Effector CD4-positive, alpha-beta T cell (primary cell): ENCODE measurements at regions not wholly inside any gene's neighbourhood (a gene's known extent, or its start where the extent isn't known, plus 50 kb on each side); places are given as distances from the start of the nearest gene placed in this dataset.

Source experiments
- DNase-seq: peaks from one replicate; pipeline ENCODE4 v3.0.0-alpha.2; 2020

DNA sequence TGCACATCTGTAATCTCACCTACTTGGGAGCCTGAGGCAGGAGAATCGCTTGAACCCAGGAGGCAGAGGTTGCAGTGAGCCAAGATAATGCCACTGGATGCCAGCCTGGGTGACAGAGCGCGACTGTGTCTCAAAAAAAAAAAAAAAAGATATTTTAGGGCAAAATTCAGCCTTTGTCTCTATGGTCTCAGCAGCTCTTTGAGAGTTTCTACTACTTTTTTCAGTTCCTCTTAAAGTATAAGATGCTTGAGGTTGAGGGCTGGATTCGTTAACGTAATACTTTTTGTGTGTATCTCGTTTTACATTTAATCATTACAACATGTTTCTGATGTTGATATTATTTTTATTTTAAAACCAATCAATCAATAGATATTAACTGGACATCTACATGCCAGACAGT is 381.2 kb upstream of the TBL1XR1 start:
- no peak for DNase-seq

DNA sequence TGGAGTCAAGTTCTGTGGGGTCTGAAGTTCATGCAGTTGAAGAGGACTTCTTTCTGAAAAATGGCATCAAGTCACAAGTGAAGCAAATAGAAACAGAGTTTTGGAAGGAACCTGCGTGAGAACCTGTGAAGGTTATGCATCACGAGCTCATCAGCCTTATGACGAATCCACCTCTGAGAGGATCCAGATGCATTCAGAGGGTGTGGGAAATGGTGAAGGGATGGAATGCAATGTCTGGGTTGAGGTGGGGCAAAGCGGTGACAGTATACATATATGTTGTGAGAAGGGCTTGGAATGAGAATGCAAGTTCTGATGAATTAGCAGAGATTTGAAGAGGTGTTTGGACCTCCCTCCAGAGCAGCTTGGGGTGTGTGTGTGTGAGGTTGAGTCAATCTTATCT is 382.1 kb upstream of the TBL1XR1 start:
- DNase-seq, result no peak

DNA sequence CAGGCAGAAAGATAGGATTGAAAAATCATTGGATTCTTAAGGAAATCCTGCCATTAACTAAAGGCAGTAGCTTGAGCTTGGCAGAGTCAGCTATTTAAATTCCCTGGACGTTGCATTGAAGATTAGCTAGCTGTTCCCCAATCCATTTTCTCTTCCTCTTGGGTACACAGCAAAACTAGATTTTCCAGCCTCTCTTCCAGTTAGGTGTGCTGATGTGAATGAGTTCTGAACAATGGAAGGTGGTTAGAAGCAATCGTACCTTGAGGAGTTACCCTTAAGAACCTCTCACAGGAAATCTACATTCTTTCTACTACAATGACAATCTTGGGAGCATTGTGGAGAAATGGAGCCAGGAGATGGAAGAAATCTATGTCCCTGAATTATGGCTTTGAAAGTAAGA is 383.2 kb upstream of the TBL1XR1 start:
- DNase-seq, result no peak

DNA sequence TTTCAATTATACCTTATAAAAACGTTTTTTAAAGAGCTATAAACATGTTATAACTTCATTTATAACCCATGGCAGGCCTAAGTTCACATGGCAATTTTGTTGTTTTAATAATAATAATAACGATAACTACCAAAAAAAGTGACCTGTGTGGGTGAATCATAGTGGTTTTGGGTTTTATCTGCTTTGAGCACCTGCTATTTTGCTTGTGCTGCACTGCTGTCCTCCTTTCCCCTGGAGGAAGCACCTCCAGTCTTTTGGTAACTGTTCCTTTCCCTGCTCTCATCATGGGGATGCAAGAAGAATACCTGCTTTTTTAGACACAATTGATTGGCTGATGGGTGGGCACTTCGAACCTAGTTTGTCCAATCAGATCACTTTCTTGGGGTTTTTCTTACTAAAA is 388.0 kb upstream of the TBL1XR1 start:
- DNase-seq, result no peak

DNA sequence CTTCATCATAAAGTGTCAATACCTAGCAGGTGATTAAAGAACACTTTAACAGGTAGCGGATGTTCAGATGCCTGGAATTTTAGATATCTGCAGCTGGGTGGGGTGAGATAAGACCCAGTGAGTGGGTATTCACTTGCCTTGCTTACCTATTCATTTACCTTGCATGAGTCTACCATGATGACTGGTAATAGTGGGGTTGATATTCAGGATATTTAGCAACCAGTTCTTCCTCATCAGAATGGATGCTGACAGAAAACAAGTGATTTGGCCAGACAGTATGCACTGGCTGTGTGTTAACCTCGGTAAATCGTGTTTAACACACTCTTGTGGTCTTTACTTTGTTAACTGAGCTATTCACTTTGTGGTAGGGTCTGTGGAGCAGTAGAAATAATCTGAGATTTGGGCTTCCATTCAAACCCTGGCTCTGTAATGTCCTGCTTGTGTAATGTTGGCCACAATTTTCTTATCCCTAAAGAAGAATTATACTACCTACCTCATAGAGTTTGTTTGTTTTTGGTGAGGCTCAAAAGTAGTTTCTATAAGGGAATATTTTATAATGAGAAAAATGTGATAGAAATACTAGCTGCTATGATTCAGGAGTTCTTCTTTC is 391.9 kb upstream of the TBL1XR1 start:
- DNase-seq, result no peak

DNA sequence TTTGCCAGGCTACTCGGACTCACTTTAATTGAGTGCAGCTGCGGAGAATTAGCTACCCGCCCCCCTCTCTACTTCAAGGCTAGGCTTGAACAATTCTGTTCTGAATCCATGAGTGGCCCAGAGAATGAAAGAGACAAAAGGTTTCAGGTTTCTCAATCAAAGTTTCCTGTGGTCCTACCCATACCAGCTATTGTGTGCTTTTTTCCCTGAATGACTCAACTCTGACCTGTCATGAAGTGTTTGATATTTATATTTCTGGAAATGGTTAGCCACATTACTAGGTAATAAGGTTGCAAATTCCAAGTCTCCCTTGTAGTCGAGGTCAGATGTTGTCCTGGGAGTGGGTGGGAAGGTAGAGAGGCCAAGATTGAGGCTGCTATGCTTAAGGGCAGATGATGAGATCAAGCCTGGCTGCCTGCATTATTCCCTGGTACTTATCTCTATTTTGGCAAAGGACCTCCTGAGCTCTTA is 392.7 kb upstream of the TBL1XR1 start:
- DNase-seq, result no peak

DNA sequence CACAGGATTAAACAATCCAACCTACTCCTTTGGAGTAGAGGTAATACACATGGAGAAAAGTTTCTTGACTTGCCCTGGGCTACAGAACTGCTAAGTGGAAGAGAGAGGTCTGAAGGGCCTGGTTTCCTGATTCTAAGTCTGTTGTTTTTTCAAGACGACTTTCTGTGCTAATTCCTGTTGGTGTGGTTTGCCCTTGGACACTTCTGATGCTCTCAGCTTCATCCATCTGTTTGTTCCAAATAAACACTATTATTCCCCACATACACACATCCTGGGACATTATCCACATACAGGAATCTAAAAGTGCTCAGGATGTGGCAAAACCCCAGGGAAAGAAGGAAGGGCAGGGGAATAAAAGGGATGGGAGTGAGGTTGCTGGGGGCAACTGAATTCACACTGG is 393.5 kb upstream of the TBL1XR1 start:
- no peak for DNase-seq

DNA sequence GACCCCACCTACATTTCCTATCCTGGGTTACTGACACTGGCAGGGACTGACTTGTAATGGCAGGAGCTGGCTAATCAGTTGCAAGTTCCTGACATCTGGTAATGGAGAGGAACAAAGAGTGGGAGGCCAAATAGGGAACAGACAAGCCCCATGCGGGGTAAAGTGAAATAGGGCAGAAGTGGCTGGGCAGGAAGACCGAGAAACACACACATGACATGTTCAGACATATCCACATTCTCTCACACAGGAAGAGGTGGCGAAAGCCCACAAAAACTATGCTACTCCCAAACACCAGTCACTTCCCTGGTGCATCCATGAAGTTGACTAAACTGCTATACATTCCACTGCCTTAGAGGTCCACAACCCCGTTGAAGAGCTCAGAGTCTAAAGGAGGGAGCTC is 394.1 kb upstream of the TBL1XR1 start:
- no peak for DNase-seq

DNA sequence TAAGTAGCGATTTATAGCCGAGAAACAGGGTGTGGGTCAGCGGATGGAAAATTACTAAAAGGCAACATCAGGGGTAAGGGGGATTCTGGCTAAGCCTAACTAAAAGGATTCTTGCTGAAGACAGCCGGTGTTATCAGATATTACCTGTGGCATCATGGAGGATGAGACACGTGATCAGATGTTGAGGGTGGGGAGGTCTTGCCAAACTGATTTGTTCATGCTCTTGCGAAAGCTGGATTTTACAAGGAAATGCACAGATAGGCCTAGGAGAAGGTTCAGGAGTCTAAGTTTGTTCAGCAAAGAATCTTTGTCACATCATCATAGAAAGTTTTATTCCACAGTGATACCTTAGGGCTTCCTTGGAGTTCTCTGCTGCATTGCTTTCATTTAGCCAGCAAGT is 396.8 kb upstream of the TBL1XR1 start:
- no peak for DNase-seq

DNA sequence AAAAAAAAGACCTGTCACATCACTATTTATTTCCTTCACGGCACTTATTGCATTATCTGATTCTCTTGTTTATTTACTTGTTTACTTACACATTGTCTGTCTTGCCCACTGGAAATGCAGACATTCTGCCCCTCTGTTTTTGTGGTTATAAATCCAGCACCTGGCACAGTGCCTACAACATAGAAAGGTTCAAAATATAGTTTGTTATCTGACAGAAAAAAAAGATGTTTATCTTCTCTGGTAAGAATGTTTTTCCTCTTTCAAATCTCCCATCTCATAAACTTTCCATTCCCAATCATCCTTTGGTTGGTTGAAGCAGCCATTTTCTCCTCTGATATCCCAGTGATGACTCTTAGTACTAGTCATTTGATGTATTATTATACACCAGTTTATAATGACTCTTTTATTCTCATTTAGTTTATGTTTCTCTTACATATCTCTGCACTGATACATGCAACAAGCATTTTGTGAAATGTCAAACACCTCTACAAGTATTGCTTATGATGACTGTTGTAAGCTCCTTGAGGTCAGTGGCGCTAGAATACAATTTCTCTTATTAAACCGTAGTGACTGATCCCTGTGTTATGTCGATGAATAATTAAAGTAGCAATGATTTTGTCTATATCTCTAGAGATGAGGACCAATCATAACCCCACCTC is 398.4 kb upstream of the TBL1XR1 start:
- no peak for DNase-seq

DNA sequence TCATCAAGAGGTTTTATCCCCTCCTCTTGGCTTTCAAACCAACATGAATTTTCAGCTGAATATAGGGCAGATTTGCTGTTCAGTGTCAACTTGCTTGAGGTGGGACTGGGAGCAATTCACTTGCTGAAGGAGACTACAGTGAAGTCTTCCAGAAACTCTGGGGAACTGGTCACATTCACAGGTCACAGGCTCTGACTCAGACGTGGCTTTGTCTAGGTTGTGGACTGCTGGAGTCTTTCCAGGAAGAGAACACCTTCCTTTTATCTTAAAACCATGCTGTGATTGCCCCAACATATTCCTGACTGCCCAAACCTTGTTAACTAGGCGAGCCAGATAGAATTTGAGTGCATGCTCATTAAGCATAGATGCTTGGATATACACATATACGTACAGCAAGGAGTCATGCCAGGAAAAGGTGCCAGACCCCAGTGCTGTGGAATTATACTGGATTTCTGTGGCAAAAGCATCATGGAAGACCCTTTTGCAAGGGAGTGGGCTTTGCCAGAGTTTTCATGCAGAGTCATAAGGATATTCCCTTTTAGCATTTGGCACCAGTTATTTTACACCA is 399.1 kb upstream of the TBL1XR1 start:
- DNase-seq, result no peak

DNA sequence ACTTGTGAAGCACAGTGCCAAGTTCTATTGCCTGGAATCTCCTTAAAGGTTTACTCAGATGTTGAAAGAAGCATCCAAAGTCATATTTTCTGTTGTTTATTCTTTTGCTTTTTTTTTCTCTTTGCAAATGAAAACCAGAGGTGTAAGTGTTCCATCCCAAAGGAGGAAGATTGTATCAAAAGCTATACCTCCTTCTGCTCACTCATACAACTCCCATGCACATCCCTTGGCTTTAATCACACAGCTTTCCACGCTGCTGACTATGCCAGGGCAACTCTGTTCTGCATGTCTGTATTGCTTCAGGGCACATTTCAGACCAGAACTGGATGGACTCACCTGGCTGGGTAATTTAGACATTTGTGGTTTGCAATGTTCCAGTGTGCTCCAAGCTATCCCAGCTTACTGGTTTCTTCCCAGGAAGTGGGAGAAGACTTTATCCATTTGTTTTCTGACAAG is 399.6 kb upstream of the TBL1XR1 start:
- DNase-seq, result no peak

DNA sequence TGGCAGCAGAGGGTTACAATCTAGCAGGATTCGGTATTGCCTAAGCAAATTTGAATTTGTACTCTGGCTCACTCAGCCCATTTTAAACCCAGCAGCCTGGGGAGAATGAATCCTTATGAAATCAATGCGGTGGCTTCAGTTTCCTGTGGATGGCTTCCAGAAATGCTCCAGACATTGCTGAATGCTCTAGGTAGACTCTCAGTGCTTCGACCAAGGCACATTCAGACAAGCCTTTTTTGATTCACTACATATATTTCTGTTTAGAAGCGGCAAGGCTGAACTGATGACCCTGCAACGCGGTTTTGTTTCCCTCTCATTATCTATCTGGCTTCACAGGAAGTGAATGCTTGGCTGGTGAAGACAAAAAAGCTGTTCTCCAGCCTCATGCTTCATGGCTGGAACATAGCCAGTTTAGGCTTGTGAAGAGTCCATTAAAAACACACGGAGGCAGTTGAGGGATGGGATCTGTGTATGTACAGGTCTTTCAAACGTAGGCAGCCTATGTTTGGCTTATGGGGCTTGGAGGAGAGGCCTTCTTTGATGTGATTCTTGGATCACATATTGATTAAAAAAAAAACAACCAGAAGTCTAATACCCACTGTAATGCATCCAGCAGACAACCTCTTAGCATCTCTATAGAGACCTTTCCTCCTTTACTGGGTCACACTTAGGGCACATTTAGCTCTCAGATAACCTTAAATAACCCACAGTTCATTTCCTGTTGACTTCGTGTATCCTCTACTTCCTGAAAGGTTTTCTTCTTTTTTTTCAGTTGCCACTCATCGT is 400.2 kb upstream of the TBL1XR1 start:
- DNase-seq, result no peak

DNA sequence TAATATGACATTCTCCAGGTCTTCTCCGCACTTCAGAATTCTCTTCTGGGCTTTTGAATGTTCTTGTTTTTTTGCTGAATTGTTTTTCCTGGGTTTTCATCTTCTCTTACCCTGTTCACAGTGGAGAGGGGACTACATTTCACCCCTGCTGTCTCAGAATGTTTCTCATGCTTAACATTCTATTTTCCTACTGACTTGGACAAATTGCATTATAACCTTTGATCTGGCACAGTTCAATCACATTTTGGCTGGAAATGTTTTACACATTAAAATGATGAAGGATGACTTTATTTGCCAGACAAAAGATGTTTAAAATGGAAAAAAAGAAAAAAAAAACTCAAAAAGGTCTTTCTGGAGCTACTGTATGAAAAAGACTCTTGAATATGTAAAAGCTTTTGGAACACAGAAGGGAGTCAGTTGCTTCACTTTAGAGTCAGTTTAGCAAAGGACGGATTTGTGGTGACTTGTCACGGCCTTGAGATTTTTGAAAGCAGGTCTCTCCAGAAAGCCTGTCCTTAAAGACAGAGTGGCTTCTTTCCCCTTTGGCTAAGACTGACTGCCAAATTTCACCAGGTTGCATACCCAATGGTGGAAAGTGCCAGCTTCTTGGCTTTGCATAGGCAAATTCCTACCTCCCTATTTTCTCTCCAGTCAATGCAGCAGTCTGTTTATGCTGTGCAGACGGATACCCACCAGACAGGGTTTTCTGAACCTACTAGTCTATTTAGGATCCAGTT is 401.0 kb upstream of the TBL1XR1 start:
- DNase-seq, result no peak

DNA sequence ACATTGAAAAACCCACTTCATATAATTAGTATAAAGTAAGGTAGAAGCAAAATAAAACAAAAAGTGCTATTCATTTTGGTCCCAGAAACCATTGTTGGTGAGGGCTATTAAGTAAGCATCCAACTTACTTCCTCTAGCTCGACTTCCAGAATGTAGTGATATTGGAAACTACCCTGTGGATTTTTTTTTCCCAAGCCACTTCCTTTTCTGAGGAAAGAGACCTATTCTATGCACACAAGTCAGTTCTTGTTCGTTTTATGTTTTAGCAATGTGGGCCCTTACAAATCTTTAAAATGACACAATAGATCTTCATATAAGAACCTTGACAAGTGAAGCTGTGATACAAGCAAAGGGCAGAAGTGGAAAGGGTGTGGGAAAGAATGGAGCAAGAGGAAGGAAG is 402.0 kb upstream of the TBL1XR1 start:
- no peak for DNase-seq

DNA sequence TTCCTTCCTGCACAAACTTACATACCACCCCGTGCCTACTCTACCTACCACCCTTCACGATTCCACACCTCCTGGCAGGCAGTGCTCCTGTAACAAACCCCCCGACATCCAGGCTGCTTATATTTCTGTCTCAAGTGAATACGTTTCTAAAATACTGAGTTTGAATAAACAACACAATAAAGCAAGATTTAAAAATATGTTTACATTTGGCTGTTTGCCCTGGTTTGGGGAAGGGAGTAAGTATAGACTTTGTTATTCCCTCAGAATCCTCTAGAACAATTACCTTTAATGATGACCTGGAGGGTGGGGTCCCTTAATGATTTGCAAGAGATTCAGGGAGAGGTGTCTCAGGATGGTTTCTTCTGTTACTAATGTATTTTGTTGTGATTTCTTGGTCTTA is 402.6 kb upstream of the TBL1XR1 start:
- DNase-seq, result no peak

DNA sequence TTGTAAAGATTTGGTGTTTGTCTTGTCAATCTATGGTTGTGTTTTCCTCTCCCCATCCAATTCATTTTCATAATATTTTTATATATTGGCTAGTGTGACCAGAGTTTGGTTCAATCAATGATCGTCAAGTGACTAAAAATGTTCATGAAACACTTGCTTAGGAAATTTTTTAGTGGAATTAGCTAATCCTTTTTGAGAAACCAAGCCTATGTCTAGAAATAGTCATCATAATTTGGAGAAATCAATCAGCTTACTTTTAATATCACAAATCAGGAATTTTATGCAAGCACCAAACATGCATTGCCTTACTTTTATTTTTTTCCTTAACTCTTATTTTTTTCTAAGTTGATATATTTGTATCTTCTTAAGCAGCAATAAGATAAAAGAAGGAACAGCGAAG is 403.1 kb upstream of the TBL1XR1 start:
- DNase-seq, result no peak

DNA sequence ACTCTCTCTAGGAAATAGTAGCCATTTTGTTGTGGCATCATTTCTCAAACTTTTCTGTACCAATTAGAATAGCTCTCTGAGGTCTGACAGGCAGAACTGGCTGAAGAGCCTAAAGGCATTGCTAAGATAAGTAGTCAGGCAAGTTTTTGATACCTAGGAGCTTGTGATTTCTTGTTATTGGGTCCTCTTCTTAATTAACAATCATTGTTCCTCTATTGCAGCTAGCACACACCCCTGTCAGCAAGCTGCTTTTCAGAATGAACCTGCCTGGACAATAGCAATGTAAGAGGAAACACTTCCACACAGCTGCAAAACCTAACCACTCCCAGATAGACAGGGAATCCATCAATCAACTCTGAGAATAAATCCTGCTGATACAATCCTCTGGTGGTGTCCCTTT is 403.9 kb upstream of the TBL1XR1 start:
- no peak for DNase-seq

DNA sequence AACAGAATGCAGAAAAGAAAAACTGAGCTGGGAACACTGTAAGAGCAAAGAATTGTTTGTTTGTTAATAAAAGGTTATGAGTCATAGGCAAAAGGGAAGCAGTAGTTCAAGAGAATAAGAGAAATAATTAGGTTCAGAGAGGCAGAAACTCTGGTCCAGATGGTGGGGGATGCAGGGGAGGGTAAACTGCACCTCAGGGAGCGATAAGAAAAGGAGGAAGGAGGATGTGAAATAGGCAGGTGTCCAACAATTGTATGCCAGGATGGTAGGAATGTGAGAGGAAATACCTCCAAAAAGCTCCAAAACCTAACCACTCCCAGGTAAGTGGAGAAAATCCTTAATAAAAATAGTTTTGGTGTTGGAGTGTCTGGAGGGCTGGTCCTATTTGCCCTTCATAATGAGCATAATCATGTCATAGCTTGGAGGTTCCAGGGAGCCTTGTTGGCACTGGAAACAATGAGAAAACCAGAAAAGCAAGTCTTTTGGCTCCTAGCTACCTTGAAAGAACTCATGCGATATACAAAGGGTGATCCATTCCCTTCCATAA is 405.4 kb upstream of the TBL1XR1 start:
- DNase-seq, result no peak

DNA sequence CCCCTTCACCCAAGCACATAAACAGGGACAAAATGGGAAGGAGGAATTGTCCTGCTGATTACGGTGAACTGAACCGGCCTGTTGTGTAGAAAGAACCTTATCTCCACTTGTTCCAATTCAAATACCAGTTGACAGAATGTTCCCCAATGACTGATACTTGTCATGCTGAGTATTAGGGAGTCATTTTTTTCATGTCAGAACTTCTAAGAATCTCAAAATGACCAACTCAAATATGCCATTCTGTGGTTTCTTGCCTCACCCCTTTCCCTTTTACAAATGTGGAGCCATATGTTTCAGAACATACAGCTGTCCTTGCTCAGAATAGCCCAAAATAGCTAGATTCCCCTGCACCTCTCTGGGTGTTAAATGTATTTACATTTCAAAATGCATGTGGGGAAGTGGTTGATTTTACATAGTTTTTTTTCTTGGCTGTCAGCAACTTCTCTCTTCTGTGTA is 405.9 kb upstream of the TBL1XR1 start:
- DNase-seq, result no peak

DNA sequence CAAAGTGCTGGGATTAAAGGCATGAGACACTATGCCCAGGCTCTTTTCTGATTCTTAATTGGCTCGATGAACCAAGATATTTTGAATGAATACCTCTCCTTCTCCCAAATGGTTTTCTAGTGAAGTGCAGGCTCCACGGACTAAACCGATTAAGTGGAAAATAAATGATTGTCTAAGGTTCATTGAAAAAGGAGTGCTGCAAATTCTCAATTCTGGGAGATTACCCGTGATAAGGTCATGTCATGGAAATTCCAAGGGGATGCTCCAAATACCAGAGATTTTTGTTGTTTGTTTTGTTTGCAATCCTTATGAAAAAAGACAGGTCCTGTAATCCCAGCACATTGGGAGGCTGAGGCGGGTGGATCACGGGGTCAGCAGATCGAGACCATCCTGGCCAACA is 406.9 kb upstream of the TBL1XR1 start:
- no peak for DNase-seq

DNA sequence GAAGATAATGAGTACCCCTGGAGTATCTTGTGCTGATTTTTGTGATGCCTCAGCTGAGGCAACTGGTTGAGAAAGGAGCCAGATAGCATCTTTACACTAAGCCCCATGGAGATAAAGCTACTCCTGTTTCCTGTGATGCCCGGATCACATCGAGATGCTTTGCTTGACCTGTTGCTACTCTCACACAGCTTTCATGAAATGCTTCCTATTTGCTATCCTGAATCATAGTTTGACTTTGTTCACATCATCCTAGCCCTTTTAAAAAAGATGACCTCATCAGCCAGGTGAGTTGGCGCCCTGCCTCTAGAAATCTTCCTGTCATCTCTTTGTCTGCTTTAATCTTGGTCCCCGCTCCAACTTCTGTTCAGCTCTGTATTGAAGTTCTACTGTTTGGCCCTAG is 409.6 kb upstream of the TBL1XR1 start:
- no peak for DNase-seq

DNA sequence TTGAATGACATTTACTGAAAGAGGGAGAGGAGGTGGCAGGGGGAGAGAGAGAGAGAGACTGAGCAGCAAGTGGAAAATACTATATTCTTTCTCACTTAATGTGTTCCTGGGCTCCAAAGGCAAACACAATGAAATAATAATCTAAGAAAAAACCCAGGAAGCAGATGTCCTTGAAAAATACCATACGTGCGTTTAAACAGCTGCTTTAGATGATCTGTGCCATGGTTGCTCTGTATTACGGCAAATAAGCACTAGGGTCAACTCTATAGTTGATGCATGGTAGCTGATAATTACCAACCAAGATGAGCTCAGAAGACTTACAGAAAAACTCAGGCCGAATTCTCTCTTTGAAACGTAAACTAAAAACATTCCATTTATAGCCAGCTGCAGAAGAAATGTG is 410.3 kb upstream of the TBL1XR1 start:
- DNase-seq, result no peak
